HCT116 (cell line): ENCODE measurements at regions not wholly inside any gene's neighbourhood (a gene's known extent, or its start where the extent isn't known, plus 50 kb on each side); places are given as distances from the start of the nearest gene placed in this dataset.

Experiments used
- ATAC-seq: fragments of 200-7000 bp; cut with Tn5 transposase; 2 replicates; pipeline ENCODE4 v1.9.1; 2020; ENCODE audit warnings: mild to moderate bottlenecking, moderate library complexity
- BruUV-seq: library from RNA; stranded (reverse); fragments of 400-500 nt; replicated peaks from 2 replicates; lab custom pipeline; 2021; lab: Mats Ljungman, UMichigan
- CTCF ChIA-PET: fragments of 300-600 bp; sonication (Branson Sonifier 250); formaldehyde crosslinking; loops from one replicate; lab custom pipeline; 2021; ENCODE audit warnings: antibody characterized with exemption; lab: Charles Lee
- POLR2A ChIA-PET: fragments of 300-600, 350-600 bp; sonication (Branson Sonifier 250); formaldehyde crosslinking; loops from one replicate; lab custom pipeline; 2021; ENCODE audit warnings: antibody characterized with exemption; lab: Charles Lee
- RAD21 ChIA-PET, 2 experiments: fragments of 300-600 bp; sonication (Branson Sonifier 250); formaldehyde crosslinking; loops; one replicate each; lab custom pipeline; 2023; ENCODE audit warnings: low total read pairs in 2 of 2; ENCODE audit not compliant: uncharacterized antibody in 2 of 2, unreplicated experiment in 2 of 2, low non-redundant PET in 1 of 2; lab: Charles Lee
- DNase-seq: peaks from one replicate; pipeline ENCODE4 v3.0.0-alpha.2; 2010; ENCODE audit warnings: low read depth, low spot score
- H2AFZ ChIP-seq: fragments of 200-600 bp; shearing (Covaris generic), sonication (generic); 2 replicates; pipeline ENCODE4 v1.6.1; 2017; ENCODE audit warnings: low read depth, mixed run types, mixed read lengths, antibody characterized with exemption, low read length; ENCODE audit not compliant: poor library complexity, severe bottlenecking
- H3K27ac ChIP-seq: 2 replicates; pipeline ENCODE4 v1.5.1; 2012; ENCODE audit warnings: low read depth, low read length
- H3K27me3 ChIP-seq: fragments of 200-600 bp; sonication (generic); 2 replicates; pipeline ENCODE4 v1.6.1; 2016; ENCODE audit warnings: mixed run types, low read length, mixed read lengths; ENCODE audit not compliant: insufficient read depth
- H3K36me3 ChIP-seq, 2 experiments: fragments of 200-500 bp in 1 of 2; fragments of 200-600 bp in 1 of 2; sonication (Bioruptor generic) in 1 of 2; sonication (generic) in 1 of 2; 2 replicates each; pipeline versions ENCODE4 v1.5.1 to v1.6.1; 2014 to 2016; ENCODE audit warnings: low read length in 2 of 2, inconsistent platforms in 1 of 2, mixed read lengths in 1 of 2, mixed run types in 1 of 2; ENCODE audit not compliant: insufficient read depth in 2 of 2, control insufficient read depth in 1 of 2
- H3K4me1 ChIP-seq, 2 experiments: fragments of 200-600 bp in 1 of 2; sonication (generic) in 1 of 2; 2 replicates each; pipeline versions ENCODE4 v1.5.1 to v1.6.1; 2012 to 2017; ENCODE audit warnings: low read length in 2 of 2, inconsistent platforms in 1 of 2, mild to moderate bottlenecking in 1 of 2, mixed read lengths in 1 of 2, mixed run types in 1 of 2, moderate library complexity in 1 of 2; ENCODE audit not compliant: insufficient read depth in 2 of 2, control insufficient read depth in 1 of 2
- H3K4me2 ChIP-seq: fragments of 200-600 bp; sonication (generic); 2 replicates; pipeline ENCODE4 v1.6.1; 2017; ENCODE audit warnings: mixed run types, low read length, mixed read lengths
- H3K4me3 ChIP-seq, 2 experiments: fragments of 200-600 bp in 1 of 2; sonication (generic) in 1 of 2; replicated peaks in 1 of 2; 2 replicates each; pipeline ENCODE4 v1.5.1; 2011 to 2016; ENCODE audit warnings: low read length in 2 of 2, control low read depth in 1 of 2, low read depth in 1 of 2, mild to moderate bottlenecking in 1 of 2, mixed read lengths in 1 of 2, mixed run types in 1 of 2
- H3K79me2 ChIP-seq: fragments of 200-600 bp; sonication (generic); 2 replicates; pipeline ENCODE4 v1.6.1; 2017; ENCODE audit warnings: mild to moderate bottlenecking, mixed run types, low read length, moderate library complexity, mixed read lengths; ENCODE audit not compliant: insufficient read depth
- H3K9ac ChIP-seq: fragments of 200-600 bp; sonication (generic); 2 replicates; pipeline ENCODE4 v1.6.1; 2016; ENCODE audit warnings: low read length, mixed read lengths
- H3K9me2 ChIP-seq: fragments of 200-600 bp; sonication (generic), shearing (Covaris generic); 2 replicates; pipeline ENCODE4 v1.6.1; 2017; ENCODE audit warnings: mixed run types, mild to moderate bottlenecking, moderate library complexity; ENCODE audit not compliant: insufficient read depth
- H3K9me3 ChIP-seq, 2 experiments: fragments of 200-500 bp in 1 of 2; fragments of 200-600 bp in 1 of 2; sonication (Bioruptor generic) in 1 of 2; sonication (generic) in 1 of 2; 2 replicates each; pipeline ENCODE4 v1.6.1; 2014 to 2017; ENCODE audit warnings: low read length in 2 of 2, mixed read lengths in 2 of 2, inconsistent platforms in 1 of 2, low read depth in 1 of 2, mild to moderate bottlenecking in 1 of 2, mixed run types in 1 of 2, moderate library complexity in 1 of 2; ENCODE audit not compliant: control insufficient read depth in 1 of 2, insufficient read depth in 1 of 2
- H4K20me1 ChIP-seq: fragments of 200-600 bp; sonication (generic), shearing (Covaris generic); 2 replicates; pipeline ENCODE4 v1.6.1; 2017; ENCODE audit warnings: mixed run types, mild to moderate bottlenecking, moderate library complexity; ENCODE audit not compliant: insufficient read depth
- CEBPB ChIP-seq: IDR thresholded peaks from 2 replicates; pipeline ENCODE4 v1.6.1; 2012; ENCODE audit warnings: low read depth
- EGR1 ChIP-seq: IDR thresholded peaks from 2 replicates; pipeline ENCODE4 v1.6.1; 2012; ENCODE audit warnings: low read depth
- FOSL1 ChIP-seq: IDR thresholded peaks from 2 replicates; pipeline ENCODE4 v1.6.1; 2012; ENCODE audit warnings: low read depth
- JUND ChIP-seq: IDR thresholded peaks from 2 replicates; pipeline ENCODE4 v1.6.1; 2012
- POLR2A ChIP-seq: IDR thresholded peaks from 2 replicates; pipeline ENCODE4 v1.7.0; 2011; ENCODE audit warnings: borderline replicate concordance; ENCODE audit not compliant: insufficient read depth, insufficient read length; ENCODE audit errors: extremely low read depth
- RAD21 ChIP-seq: IDR thresholded peaks from 2 replicates; pipeline ENCODE4 v1.6.1; 2012; ENCODE audit warnings: low read depth, mild to moderate bottlenecking
- YY1 ChIP-seq: IDR thresholded peaks from 2 replicates; pipeline ENCODE4 v1.6.1; 2011; ENCODE audit warnings: low read length, low read depth, moderate library complexity, mild to moderate bottlenecking; ENCODE audit not compliant: insufficient replicate concordance; ENCODE audit errors: extremely low read depth
- ZFX ChIP-seq: fragments of 450-650 bp; IDR thresholded peaks from 2 replicates; pipeline ENCODE4 v1.6.1; 2017
- intact Hi-C: fragments of 100-400 bp; cut with micrococcal nuclease; formaldehyde crosslinking; loops from 2 replicates; pipeline ENCODE4 v1.10.0; 2022
- TF ChIP-seq, protein P1 (sequence below): IDR thresholded peaks from 2 replicates; pipeline ENCODE4 v1.6.1; 2011; ENCODE audit warnings: mild to moderate bottlenecking, low read length, moderate library complexity; ENCODE audit not compliant: insufficient replicate concordance; ENCODE audit errors: extremely low read depth
- TF ChIP-seq, protein P2 (sequence below): IDR thresholded peaks from 2 replicates; pipeline ENCODE4 v1.6.1; 2012

GRCh38 chr5:126122942-126123341 lies 300.3 kb upstream of the GRAMD2B start:
- Histone ChIP-seq H3K36me3 (no peaks in the 10 kb centered on the region), H3K9ac (no peak overlapping the region), H3K27me3 (no peaks in the 10 kb centered on the region), H3K79me2 (no peaks in the 10 kb centered on the region), H3K27ac (no peak overlapping the region), H3K4me2 (no peak overlapping the region), H2AFZ (no peak overlapping the region), H4K20me1 (no peaks in the 10 kb centered on the region), H3K4me3 (no peak overlapping the region), H3K9me3 (no peaks in the 10 kb centered on the region), H3K4me1 (peaks cover 3 to 8% of the 10 kb centered on the region in 2 experiments; a peak in 3 of 4 replicates), H3K9me2 (0 out of 2 replicates have a peak, but pooled peaks cover 3% of the 10 kb centered on the region)
- POLR2A ChIA-PET = no interaction called here
- RAD21 ChIA-PET = no interaction called here
- intact Hi-C loops = no loop called here
- DNase-seq (no peak), ATAC-seq (no peak)
- TF ChIP-seq CEBPB = no peak
- no peak for TF ChIP-seq YY1
- TF ChIP-seq, protein P1, sequence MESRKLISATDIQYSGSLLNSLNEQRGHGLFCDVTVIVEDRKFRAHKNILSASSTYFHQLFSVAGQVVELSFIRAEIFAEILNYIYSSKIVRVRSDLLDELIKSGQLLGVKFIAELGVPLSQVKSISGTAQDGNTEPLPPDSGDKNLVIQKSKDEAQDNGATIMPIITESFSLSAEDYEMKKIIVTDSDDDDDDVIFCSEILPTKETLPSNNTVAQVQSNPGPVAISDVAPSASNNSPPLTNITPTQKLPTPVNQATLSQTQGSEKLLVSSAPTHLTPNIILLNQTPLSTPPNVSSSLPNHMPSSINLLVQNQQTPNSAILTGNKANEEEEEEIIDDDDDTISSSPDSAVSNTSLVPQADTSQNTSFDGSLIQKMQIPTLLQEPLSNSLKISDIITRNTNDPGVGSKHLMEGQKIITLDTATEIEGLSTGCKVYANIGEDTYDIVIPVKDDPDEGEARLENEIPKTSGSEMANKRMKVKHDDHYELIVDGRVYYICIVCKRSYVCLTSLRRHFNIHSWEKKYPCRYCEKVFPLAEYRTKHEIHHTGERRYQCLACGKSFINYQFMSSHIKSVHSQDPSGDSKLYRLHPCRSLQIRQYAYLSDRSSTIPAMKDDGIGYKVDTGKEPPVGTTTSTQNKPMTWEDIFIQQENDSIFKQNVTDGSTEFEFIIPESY = no peak
- TF ChIP-seq, protein P2, sequence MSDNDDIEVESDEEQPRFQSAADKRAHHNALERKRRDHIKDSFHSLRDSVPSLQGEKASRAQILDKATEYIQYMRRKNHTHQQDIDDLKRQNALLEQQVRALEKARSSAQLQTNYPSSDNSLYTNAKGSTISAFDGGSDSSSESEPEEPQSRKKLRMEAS = no peak
- no peak for TF ChIP-seq EGR1
- no peak for TF ChIP-seq JUND
- TF ChIP-seq FOSL1 = no peak
- TF ChIP-seq POLR2A = no peak
- TF ChIP-seq RAD21 = no peak
- TF ChIP-seq ZFX = no peak
- no TSS peak for BruUV-seq
- CTCF ChIA-PET = no interaction called here
